ENCODE measurements at regions not wholly inside any gene's neighbourhood (a gene's known extent, or its start where the extent isn't known, plus 50 kb on each side); places are given as distances from the start of the nearest gene placed in this dataset.

GRCh38 chr4:3352941-3353594 lies 60.2 kb downstream of the RGS12 start:
- H3K36me3 ChIP-seq (replicated peaks; ENCODE audit: insufficient read depth, low read length): no peaks in the 10 kb centered on the region
- H3K9me3 ChIP-seq (replicated peaks; ENCODE audit: insufficient read depth, low read length): no peaks in the 10 kb centered on the region
- H3F3A ChIP-seq (ENCODE audit: insufficient read depth, low read length): no peaks in the 10 kb centered on the region
- H3K79me2 ChIP-seq (ENCODE audit: low read length): no peaks in the 10 kb centered on the region
- no peak overlapping the region for H2AFZ ChIP-seq (ENCODE audit: low read length)
- H3K27ac ChIP-seq (ENCODE audit: low read length): no peak overlapping the region
- H3K4me3 ChIP-seq (ENCODE audit: low read length): no peak overlapping the region
- no peak overlapping the region for H3K9ac ChIP-seq (ENCODE audit: low read length)
- no peaks in the 10 kb centered on the region for H4K20me1 ChIP-seq (ENCODE audit: insufficient read depth, low read length)
- H3K4me1 ChIP-seq (ENCODE audit: low read length): no peaks in the 10 kb centered on the region
- H3K4me2 ChIP-seq (ENCODE audit: low read depth, low read length): no peak overlapping the region
- DNase-seq: no peak
- no peaks in the 10 kb centered on the region for H3K27me3 ChIP-seq (replicated peaks; ENCODE audit: insufficient read depth, low read length)
- TF ChIP-seq EZH2 (optimal IDR thresholded peaks at IDR 0.05; ENCODE audit: low read depth, low read length) (no peak), CTCF (IDR thresholded peaks at IDR 0.05; ENCODE audit: low read length) (no peak), EZH2phosphoT487 (IDR thresholded peaks at IDR 0.05; ENCODE audit: low read length) (no peak)
- H3K9me2 ChIP-seq (replicated peaks; ENCODE audit: insufficient read depth, low read length): no peaks in the 10 kb centered on the region

- DNase-seq: no peak
- H3K4me2 ChIP-seq (ENCODE audit: low read depth, low read length): no peak overlapping the region
- H3K27ac ChIP-seq (ENCODE audit: low read length): no peak overlapping the region
These were observed 61.1 kb downstream of the RGS12 start for GRCh38 chr4:3353752-3354454.

GRCh38 chr4:3354455-3354811 lies 61.6 kb downstream of the RGS12 start:
- Histone ChIP-seq H3K9me3 (replicated peaks; ENCODE audit: insufficient read depth, low read length) (no peaks in the 10 kb centered on the region), H3K4me1 (ENCODE audit: low read length) (no peaks in the 10 kb centered on the region), H3K27ac (ENCODE audit: low read length) (no peak overlapping the region), H3F3A (ENCODE audit: insufficient read depth, low read length) (no peaks in the 10 kb centered on the region), H3K36me3 (replicated peaks; ENCODE audit: insufficient read depth, low read length) (no peaks in the 10 kb centered on the region), H3K79me2 (ENCODE audit: low read length) (no peaks in the 10 kb centered on the region), H3K4me3 (ENCODE audit: low read length) (no peak overlapping the region), H3K4me2 (ENCODE audit: low read depth, low read length) (no peak overlapping the region), H2AFZ (ENCODE audit: low read length) (no peak overlapping the region), H3K27me3 (replicated peaks; ENCODE audit: insufficient read depth, low read length) (no peaks in the 10 kb centered on the region), H3K9ac (ENCODE audit: low read length) (no peak overlapping the region), H4K20me1 (ENCODE audit: insufficient read depth, low read length) (no peaks in the 10 kb centered on the region), H3K9me2 (replicated peaks; ENCODE audit: insufficient read depth, low read length) (no peaks in the 10 kb centered on the region)
- no peak for TF ChIP-seq CTCF (IDR thresholded peaks at IDR 0.05; ENCODE audit: low read length)
- TF ChIP-seq EZH2 (optimal IDR thresholded peaks at IDR 0.05; ENCODE audit: low read depth, low read length): no peak
- TF ChIP-seq EZH2phosphoT487 (IDR thresholded peaks at IDR 0.05; ENCODE audit: low read length): no peak
- no peak for DNase-seq

More at GRCh38 chr4:3353752-3354454, 61.1 kb downstream of the RGS12 start:
- H3K9ac ChIP-seq (ENCODE audit: low read length): no peak overlapping the region
- no peaks in the 10 kb centered on the region for H3K9me3 ChIP-seq (replicated peaks; ENCODE audit: insufficient read depth, low read length)
- no peak overlapping the region for H3K4me3 ChIP-seq (ENCODE audit: low read length)
- H4K20me1 ChIP-seq (ENCODE audit: insufficient read depth, low read length): no peaks in the 10 kb centered on the region
- no peaks in the 10 kb centered on the region for H3K4me1 ChIP-seq (ENCODE audit: low read length)
- no peaks in the 10 kb centered on the region for H3F3A ChIP-seq (ENCODE audit: insufficient read depth, low read length)
- no peaks in the 10 kb centered on the region for H3K36me3 ChIP-seq (replicated peaks; ENCODE audit: insufficient read depth, low read length)
- no peaks in the 10 kb centered on the region for H3K27me3 ChIP-seq (replicated peaks; ENCODE audit: insufficient read depth, low read length)
- H2AFZ ChIP-seq (ENCODE audit: low read length): no peak overlapping the region
- no peaks in the 10 kb centered on the region for H3K79me2 ChIP-seq (ENCODE audit: low read length)
- TF ChIP-seq CTCF (IDR thresholded peaks at IDR 0.05; ENCODE audit: low read length) (no peak), EZH2phosphoT487 (IDR thresholded peaks at IDR 0.05; ENCODE audit: low read length) (no peak), EZH2 (optimal IDR thresholded peaks at IDR 0.05; ENCODE audit: low read depth, low read length) (no peak)
- no peaks in the 10 kb centered on the region for H3K9me2 ChIP-seq (replicated peaks; ENCODE audit: insufficient read depth, low read length)
